LHCN-M2 (cell line): ENCODE measurements at regions not wholly inside any gene's neighbourhood (a gene's known extent, or its start where the extent isn't known, plus 50 kb on each side); places are given as distances from the start of the nearest gene placed in this dataset.

Source experiments
- DNase-seq: peaks from one replicate; pipeline ENCODE4 v3.0.0-alpha.2; 2012; ENCODE audit warnings: low read depth

DNA sequence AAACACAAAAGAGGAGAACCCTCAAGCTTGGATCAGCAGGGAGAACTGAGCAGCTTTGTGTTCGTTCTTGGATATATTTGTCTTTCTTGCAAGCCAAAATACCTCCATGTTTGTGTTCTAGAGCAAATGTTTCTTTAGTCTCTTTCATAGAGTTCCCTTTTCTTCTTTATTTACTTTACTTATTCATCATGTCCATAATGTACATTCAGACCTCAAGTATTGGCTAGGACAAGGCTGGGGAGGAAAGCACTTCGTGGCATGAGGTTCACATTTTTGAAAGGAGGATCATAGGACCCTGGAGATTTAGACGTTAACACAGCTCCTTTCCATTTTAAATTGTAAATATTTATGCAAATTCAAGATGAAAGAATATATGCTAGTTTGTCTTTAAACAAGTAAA lies 590.2 kb upstream of the MEF2C start:
- peak; percentile 69 for DNase-seq

DNA sequence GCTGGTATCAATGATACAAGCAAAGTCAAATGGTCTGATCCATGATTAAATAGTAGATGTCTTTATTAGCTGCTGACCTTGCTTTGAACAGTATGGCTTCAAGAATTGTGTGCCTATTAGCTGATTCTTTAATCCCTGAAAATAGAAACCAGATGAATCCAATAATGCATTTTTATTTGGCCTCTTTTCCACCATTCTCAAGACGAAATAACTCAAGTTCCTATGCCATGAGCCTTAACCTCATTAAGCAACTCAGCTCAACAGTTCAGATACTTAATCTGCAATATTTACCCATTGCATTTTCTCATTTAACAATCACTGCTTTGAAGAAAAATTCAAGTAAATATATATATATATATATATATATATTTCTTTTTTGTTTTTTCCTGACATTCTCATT lies 588.6 kb upstream of the MEF2C start:
- no peak for DNase-seq

DNA sequence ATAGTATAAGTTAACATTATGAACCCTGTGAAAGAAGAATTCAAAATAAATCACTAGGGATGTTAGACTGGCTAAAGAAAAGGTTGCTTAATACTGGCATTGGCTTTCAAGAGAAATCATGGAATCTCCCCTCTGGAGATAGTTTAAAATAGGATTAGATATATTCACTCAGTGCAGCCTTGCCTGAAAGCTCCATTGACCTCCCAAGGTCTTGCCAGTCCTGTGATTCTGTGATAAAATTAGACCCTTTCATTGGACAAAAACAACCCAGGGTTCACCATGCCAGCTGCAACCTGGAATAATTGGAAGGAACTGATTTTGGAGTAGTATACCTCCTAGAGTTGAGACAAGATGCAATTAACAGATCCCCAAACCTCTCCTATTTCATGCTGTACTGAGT lies 588.1 kb upstream of the MEF2C start:
- DNase-seq = no peak

DNA sequence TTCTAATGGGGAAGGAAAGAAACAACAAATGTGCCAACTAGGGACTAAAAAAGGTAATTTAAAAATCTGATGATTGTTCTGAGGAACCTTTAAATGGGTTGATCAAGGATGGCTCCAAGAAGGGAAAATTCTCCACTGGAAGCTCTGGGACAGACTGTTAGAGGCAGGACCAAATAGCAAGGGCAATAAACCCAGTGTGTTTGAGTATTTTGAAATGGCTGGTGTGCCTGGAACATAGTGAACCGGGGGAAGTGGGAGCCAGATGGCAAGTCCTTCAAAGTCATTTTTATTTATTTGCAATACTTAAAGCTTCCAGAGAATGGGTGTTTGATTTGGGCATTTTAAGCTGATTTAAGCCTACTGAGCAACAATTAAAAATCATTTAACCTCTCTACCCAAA lies 587.7 kb upstream of the MEF2C start:
- DNase-seq = no peak

DNA sequence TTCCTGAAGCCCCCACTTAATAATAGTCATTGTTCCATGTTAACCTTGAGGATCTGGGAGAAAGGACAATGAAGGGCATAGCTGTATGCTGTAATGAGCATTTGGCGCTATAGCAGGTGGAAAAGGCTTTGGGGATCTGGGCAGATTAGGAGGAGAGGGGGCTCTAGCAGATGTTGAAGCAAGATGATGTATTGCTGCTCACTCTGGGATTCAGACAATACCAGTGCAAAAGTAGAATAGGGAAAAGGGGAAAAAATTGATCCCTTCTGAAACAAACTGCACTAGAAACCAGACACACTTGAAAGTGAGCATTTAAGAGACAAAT lies 575.3 kb upstream of the MEF2C start:
- DNase-seq = no peak

DNA sequence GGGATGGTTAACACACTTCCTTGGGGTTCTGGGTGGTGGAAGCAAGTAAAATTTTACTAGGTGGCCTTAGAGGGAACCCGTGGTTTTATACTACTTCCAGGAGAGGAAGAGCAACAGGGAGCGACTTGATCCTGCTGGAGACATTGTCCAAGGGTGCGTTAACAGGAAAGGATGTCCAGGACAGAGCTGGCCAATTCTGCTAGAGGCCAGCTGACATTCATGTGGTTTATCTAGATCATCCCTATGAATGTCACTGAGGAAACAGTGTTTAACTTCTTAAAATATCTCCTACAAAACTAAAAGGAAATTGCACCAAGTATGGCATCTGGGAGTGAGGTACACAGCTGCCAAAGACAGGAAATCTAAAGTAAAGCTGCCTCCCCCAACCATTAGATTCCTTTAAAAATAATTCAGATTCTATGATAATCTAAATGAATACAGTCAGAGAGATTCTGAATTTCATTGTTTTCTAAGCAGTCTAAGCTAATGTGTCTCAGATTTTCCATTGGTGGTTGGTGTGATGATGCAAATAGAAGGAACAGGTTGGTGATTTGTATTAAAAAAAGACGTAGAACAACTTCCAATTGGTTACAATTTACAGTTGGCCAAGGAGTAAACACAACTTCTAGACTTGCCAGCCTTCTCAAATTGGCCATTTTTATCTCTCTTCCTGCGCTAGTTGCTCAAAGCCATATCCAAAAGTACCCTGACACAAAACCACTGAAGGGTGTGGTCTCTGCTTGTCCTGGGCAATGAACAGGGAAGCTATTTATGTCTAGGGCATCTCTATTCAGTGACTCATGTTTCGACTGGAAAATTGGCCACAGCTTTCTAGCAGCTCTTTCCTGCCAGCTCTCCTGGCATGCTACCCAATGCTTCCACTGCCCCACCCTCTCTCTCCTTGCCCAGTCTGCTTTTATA lies 574.7 kb upstream of the MEF2C start:
- DNase-seq = peak; percentile 93

DNA sequence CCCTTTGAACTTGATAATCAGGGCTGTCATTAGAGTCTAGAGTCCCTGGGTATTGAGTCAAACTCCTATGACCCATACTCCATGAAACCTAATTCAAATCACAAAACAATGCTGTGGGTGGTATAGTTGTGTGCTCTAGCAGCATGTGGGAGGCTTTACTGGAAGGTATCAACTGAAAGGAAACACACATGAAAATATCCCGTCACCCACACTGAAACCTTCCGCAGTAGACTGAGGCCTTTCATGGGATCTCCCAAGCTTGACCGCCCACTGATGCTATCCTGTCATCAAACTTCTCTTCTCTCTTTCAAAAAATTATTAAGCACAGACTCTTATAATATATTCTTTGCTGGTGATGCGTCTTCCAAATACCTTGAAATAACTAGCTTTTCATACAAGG lies 569.1 kb upstream of the MEF2C start:
- DNase-seq = no peak

DNA sequence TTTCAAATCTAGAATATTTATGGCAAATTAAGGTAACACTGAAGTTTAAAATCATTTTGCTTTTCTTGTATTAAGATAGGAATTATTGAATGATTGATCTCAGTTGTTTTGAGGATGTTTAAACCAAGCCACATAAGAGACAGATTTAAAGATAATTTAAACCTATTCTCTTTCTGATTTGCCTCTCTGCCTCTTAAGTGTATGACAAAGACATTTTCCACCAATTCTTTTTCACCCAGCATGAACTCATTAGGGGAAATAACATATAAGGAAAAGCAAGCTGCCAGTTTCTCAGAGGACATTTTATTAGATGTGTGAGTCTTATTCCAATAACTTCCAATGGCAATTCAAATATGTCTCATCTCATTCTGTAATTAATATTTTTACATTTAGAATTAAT lies 568.3 kb upstream of the MEF2C start:
- no peak for DNase-seq

DNA sequence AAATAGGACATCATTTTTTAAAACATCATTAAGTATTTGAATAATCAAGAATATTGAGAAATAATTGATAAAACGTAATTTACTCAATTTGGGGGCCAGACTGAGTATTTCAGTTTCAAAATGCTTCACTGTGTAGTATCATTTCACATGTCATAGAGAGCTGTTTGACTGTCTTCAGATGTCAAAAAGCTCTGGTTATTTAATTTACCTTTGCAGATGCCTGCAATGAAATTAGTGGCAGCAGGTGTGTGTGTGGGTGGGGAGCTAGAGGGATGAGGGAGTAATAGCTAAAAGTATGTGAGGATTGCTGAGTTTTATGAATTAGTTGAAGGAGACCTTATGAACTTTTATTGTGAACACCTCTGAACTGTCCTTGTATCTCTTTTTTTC lies 567.2 kb upstream of the MEF2C start:
- DNase-seq = no peak

DNA sequence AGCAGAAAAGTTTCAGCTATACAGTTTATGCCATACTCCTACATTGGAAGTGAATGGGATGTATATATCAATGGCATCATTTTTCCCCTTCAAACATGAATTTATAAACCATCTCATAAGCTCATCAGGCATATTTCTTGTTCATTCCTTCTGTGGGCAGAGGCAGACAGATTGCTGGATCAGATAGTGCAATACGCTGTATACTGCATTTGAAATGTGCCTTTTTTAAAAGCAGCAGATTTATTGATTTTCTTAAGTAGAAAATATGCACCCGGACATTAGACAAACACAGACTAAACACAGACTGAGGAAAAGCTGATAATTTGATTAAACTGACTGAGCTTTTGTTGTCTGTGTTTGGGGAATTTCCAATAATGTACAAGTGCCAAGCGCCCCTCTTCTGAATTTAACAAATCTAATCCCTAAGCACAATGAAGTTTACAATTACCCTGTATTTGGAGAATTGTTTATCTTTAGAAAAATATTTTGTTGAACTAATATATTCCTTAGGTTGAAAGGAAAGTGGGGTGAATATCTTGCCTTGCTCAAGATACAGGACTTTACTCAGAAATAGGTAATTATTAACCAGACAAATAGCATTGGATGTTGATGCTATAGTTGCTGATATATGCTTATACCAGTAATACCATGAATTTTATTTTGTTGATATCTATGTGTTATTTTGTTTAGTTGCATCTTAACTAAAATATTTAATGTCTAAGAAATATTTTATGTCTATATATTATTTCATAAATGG lies 566.6 kb upstream of the MEF2C start:
- DNase-seq = no peak

DNA sequence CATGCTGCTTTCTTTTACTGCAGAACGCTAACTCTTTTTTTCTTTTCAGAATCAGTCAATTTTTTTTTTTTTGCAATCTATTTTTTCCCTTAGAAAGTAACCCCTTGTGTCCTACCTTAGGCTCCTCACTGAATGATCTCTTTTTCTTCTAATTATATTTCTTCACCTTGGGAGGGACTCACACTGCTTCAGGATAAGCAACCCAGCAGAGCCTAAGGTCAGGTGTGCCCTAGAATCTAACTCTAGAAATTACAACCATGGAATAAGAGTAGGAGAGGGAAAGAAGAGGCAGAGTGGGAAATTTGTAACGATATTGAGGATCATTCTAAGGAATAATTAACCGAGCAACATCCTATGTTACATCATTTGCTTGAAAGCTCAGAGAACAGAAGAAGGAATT lies 564.0 kb upstream of the MEF2C start:
- DNase-seq = no peak

DNA sequence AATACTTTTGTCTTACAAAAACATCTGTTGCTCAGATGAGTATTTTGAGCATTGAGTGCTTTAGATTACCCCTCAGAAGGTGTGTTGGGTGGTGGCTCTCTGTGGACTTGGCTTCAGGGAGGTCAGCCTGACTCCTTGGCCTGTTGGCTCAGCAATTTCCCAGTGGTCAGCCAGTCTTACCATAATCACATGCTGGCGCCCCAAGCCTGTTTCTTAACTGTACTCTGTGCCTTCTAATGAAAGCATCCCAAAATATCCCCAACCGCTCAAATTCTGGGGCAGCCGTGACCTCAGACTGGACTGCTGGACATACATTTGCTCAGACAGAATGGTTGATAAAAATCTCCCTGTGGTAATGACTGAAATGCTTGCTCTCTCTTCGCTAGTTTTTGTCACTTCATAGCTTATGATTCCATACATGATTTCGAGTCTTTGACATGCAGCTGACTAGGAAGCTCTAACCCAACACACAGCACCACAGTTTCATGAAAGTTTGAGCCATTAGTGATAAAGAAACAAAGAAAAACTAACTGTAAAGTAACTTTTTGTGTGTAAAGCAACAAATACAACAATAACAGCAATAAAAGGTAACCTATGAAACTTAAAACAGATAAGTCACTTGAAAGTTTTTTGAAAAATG lies 562.2 kb upstream of the MEF2C start:
- no peak for DNase-seq

DNA sequence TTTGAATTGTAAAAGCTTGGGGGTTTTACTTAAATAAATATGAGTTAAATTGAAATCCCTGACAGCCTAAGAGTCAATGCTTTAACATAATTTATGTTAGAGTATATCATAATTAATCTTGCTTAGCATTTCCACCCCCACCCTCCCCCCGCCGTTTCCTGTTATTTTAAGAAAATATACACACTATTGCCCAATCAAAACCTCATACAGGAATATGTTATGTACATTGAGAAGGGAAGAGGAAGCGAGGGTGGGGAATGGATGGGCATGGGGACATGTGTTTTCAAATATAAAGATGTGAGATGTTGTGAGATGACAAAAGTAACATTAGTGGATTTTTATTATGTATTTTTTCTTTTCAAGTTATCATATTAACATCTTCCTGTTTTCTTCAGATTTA lies 561.1 kb upstream of the MEF2C start:
- no peak for DNase-seq

DNA sequence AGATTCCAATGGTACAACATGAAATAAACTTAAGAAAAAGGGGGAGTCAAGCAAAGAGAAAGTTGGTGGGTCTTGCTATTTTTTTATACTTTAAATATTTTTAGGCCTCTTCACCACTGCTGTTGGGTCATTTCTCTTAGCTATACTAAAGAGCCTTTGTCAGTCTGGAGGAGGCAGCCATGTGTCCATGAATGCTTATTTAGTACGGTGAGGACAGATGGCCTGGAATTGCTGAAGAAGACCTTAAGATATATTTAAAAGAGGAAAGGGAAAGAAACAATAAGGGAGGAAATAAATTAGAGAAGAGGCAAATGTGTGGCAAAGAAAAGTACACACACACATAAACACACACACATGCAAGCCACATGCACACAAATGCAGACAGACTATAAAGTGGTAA lies 560.5 kb upstream of the MEF2C start:
- no peak for DNase-seq

DNA sequence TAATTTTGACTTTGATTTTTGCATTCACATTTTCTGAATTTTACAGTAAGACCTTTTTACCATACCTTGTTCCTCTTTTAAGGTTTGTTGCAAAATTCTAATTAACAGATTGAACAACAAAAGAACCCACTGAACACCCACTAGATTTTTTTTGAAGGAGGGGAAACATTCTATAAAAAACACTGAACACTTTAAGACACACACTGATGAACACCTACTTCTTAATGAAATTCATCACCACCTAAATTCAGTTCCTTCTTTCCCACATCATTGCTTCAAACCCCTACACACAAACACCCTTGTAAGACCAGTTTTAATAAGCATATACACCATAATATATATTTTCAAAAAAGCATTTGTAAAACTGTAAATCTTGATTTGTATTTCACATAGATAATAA lies 559.0 kb upstream of the MEF2C start:
- no peak for DNase-seq

DNA sequence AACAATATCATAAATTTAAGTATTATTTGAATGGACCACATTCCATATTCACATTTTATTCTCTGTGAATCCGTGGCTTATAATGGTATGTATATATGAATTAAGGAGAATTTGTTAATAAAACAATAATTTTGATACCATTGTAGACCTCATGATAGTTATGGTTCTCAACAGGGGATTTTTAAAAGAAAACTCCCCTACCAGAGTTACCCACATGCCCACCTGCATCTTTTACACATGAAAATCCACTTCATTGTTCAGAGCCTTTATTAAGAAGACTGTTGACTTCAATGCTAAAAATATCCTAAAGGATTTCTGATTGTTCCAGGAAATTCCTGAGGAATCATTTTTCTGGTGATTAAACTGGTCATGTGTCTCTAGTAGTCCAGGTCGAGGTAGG lies 557.7 kb upstream of the MEF2C start:
- no peak for DNase-seq

DNA sequence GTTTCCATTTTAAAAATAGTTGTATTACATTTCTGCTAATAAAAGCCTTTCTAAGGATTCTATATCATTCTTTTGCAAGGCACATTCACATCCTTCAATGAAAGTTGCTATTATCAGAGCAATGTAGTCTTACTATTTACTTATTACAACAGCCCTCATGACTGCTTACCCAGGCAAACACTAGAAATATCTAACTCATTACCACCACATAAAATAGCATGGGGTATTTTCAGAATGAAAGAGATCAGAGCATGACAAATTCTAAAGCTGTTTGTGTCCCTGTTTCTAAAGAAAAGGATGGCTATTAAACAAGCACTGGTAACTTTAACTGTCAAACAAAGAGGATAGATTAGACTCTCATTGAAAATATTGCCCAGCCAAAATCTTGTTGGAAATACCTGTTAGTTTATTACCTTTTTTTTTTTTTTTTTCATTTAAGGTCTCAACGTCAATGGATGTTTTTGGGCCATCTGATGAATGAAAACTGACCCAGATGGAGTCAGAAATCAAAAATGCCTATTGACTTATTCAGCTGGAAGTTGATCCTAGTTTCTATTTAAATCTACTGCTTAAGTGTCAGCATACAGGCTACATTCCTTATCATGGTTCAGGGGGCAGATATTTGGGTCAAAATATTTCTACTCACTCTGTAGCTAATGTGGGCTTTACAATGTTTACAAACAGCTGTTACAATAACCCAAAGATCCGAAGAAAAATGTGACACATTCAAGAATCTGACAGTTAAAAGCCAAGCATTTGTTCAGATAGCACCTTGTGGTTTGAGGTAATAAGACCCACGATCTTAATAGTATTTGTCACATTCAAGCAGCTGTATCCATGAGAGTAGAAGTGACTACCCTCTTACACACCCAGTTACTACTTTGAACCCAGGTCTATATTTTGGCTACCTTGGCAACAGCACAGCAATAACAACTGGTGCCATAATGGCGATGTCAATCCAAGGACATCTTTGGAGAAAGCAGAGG lies 554.8 kb upstream of the MEF2C start:
- DNase-seq = peak; percentile 99

DNA sequence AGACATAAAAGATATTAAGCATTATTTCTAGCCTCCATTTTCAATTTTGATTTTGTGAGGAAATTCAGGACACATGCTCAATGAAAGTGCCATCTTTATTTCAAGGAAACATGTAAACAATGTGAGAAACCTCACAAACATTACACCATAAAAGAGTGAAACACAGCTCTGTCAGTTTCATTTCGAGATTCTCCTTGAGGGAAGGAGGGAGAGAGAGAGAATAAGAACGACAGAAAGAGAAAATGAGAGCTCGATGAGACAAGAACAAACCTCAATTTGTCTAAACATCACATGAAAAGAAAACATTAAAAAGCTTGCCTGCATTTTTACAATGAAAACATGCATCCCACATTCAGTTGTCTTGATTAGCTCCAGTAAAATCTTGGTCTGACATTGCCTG lies 553.5 kb upstream of the MEF2C start:
- DNase-seq = no peak

DNA sequence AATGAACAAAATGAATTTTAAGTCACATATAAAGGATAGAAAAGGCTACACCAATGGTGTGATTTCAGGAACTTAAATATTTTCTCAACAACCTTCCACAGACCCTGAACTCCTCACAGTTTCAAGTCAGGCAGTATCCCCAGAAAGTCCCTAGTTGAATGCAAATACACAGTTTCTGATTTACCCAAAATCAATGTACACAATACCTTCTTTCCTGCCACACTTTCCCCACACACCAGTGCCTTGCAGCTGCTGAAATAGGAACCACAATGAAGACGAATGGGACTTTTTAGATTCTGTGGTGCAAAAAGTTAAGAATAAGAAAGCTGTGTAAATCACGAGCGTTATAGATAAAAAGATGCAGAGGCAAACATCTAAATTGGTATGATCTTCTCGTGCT lies 552.4 kb upstream of the MEF2C start:
- DNase-seq = no peak

DNA sequence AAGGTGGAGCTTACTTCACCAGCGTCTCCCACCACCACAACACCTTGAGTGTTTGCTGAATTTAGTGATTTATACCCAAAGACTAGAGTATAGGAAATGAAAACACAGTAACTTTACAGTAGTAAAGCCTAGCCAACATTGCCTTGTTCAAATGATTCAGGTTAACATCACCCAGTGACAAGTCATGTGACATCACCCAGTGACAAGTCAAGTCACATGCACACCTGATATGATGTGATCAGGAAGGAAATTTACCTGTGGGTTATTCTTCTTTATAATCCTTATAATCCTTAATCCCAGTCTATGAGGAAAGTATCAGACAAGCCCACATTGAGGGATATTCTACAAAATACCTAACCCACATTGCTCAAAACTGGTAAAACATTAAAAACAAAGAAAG lies 545.6 kb upstream of the MEF2C start:
- no peak for DNase-seq

DNA sequence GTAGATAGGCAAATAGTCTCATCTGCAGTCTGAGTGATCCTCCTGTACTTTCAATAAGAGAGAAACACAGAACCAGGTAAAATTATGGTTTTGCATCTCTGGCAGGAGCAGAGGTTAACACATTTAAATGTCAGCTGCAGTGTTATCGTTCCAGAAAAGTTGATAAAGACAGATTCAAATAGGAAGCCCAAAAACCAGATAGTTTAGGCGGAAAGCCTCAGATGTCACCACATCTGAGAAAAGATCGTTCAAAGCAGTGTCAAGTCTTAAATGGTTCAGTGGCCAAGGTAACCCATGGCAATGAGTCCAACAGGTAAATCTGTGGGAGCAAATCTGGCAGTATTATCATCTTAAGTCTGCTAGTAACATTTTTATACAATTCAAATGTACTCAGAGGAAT lies 542.1 kb upstream of the MEF2C start:
- no peak for DNase-seq

DNA sequence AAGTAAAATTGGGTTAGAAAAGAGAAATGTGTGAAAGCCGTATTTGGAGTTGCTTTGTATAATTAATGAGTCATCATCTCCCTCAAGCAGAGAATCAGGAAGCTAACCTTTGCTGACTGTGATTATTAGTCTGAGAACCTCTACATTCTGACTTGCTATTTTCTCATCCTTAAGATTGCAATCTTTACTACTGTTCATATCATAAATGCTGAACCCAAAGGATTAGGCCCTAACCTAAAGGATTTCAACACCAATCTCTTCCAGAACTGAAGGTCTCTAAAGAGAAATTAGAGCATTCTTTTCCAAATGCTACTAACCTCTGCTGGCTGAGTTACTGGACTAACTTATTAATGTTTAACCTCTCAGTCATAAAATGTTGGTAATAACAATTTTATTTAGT lies 538.1 kb upstream of the MEF2C start:
- peak; percentile 46 for DNase-seq
